HG02623 (cell line): ENCODE measurements at regions not wholly inside any gene's neighbourhood (a gene's known extent, or its start where the extent isn't known, plus 50 kb on each side); places are given as distances from the start of the nearest gene placed in this dataset.
"Not testable (repeated sequence)": the region's sequence is repeated elsewhere in the genome, so short reads cannot be mapped to it uniquely, and the experiment has no call there.

Experiments
- ATAC-seq: cut with Tn5 transposase; IDR thresholded peaks from one replicate; pipeline ENCODE4 v1.9.1; 2021; ENCODE audit warnings: moderate library complexity; ENCODE audit not compliant: unreplicated experiment

- ATAC-seq: no peak
Measured at GRCh38 chr12:19665121-19665900, 226.0 kb downstream of the AEBP2 start.

- no peak for ATAC-seq
Measured at GRCh38 chr12:19666070-19666469, 226.8 kb downstream of the AEBP2 start.

GRCh38 chr12:19669793-19670192 is 230.5 kb downstream of the AEBP2 start:
- ATAC-seq: no peak

GRCh38 chr12:19671695-19672094 is 232.4 kb downstream of the AEBP2 start:
- no peak for ATAC-seq

GRCh38 chr12:19674437-19674836 is 235.1 kb downstream of the AEBP2 start:
- no peak for ATAC-seq

- ATAC-seq: no peak
Measured at GRCh38 chr12:19675361-19675760, 236.1 kb downstream of the AEBP2 start.

- ATAC-seq: not testable (repeated sequence)
Measured at GRCh38 chr12:19678501-19678900, 239.2 kb downstream of the AEBP2 start.

GRCh38 chr12:19681007-19681406 is 241.7 kb downstream of the AEBP2 start:
- no peak for ATAC-seq

- ATAC-seq: no peak
Measured at GRCh38 chr12:19683178-19683927, 244.1 kb downstream of the AEBP2 start.

GRCh38 chr12:19687371-19687770 is 248.1 kb downstream of the AEBP2 start:
- ATAC-seq: no peak

GRCh38 chr12:19688532-19688931 is 249.2 kb downstream of the AEBP2 start:
- ATAC-seq: no peak

GRCh38 chr12:19689226-19689625 is 249.9 kb downstream of the AEBP2 start:
- ATAC-seq: no peak

GRCh38 chr12:19689801-19690472 is 250.6 kb downstream of the AEBP2 start:
- no peak for ATAC-seq

GRCh38 chr12:19692091-19692490 is 252.8 kb downstream of the AEBP2 start:
- no peak for ATAC-seq

- no peak for ATAC-seq
Measured at GRCh38 chr12:19692566-19692965, 253.3 kb downstream of the AEBP2 start.

- ATAC-seq: no peak
Measured at GRCh38 chr12:19694627-19695026, 255.3 kb downstream of the AEBP2 start.

GRCh38 chr12:19695244-19696098 is 256.2 kb downstream of the AEBP2 start:
- ATAC-seq: no peak

- ATAC-seq: no peak
Measured at GRCh38 chr12:19700969-19701368, 261.7 kb downstream of the AEBP2 start.

GRCh38 chr12:19704966-19705365 is 265.7 kb downstream of the AEBP2 start:
- no peak for ATAC-seq

- ATAC-seq: no peak
Measured at GRCh38 chr12:19706936-19707335, 267.6 kb downstream of the AEBP2 start.

GRCh38 chr12:19707948-19708409 is 268.7 kb downstream of the AEBP2 start:
- no peak for ATAC-seq
